OCI-LY7 (cell line): ENCODE measurements at regions not wholly inside any gene's neighbourhood (a gene's known extent, or its start where the extent isn't known, plus 50 kb on each side); places are given as distances from the start of the nearest gene placed in this dataset.

Experiments
- BruUV-seq: library from RNA; stranded (reverse); fragments of 400-500 nt; replicated peaks from 2 replicates; lab custom pipeline; 2021; lab: Mats Ljungman, UMichigan
- CTCF ChIA-PET: fragments of 300-600 bp; sonication (Branson Sonifier 250); formaldehyde crosslinking; loops from one replicate; lab custom pipeline; 2022; ENCODE audit warnings: antibody characterized with exemption; ENCODE audit not compliant: unreplicated experiment; lab: Charles Lee
- POLR2A ChIA-PET: fragments of 300-600 bp; sonication (Branson Sonifier 250); formaldehyde crosslinking; loops from one replicate; lab custom pipeline; 2022; ENCODE audit warnings: antibody characterized with exemption; lab: Charles Lee
- DNase-seq: peaks from one replicate; pipeline ENCODE4 v3.0.0-alpha.2; 2015; ENCODE audit warnings: low spot score
- H2AFZ ChIP-seq: fragments of 200-600 bp; sonication (generic), shearing (Covaris generic); 2 replicates; pipeline ENCODE4 v1.6.1; 2014; ENCODE audit warnings: mild to moderate bottlenecking, antibody characterized with exemption, low read length, moderate library complexity
- H3K27ac ChIP-seq: fragments of 200-600 bp; sonication (generic); 2 replicates; pipeline ENCODE4 v1.5.1; 2014; ENCODE audit warnings: mixed run types, low read depth, mild to moderate bottlenecking, moderate library complexity, low read length, inconsistent platforms; ENCODE audit not compliant: poor library complexity, severe bottlenecking
- H3K36me3 ChIP-seq: fragments of 200-600 bp; sonication (generic); 2 replicates; pipeline ENCODE4 v1.6.1; 2014; ENCODE audit warnings: mild to moderate bottlenecking, antibody characterized with exemption, low read length, moderate library complexity, mixed read lengths; ENCODE audit not compliant: insufficient read depth
- H3K4me1 ChIP-seq: fragments of 200-600 bp; sonication (generic); 2 replicates; pipeline ENCODE4 v1.5.1; 2014; ENCODE audit warnings: mild to moderate bottlenecking, low read length; ENCODE audit not compliant: insufficient read depth, poor library complexity, severe bottlenecking
- H3K4me2 ChIP-seq: fragments of 200-600 bp; sonication (generic); 2 replicates; pipeline ENCODE4 v1.6.1; 2014; ENCODE audit warnings: mild to moderate bottlenecking, low read length
- H3K4me3 ChIP-seq: fragments of 200-600 bp; sonication (generic); 2 replicates; pipeline ENCODE4 v1.5.1; 2014; ENCODE audit warnings: mild to moderate bottlenecking, low read depth, low read length; ENCODE audit not compliant: poor library complexity, severe bottlenecking
- H3K79me2 ChIP-seq: fragments of 200-600 bp; sonication (generic); 2 replicates; pipeline ENCODE4 v1.6.1; 2016; ENCODE audit warnings: low read depth, mild to moderate bottlenecking, low read length, moderate library complexity, mixed read lengths; ENCODE audit not compliant: insufficient read depth
- H3K9me2 ChIP-seq: fragments of 200-600 bp; sonication (generic); 2 replicates; pipeline ENCODE4 v1.6.1; 2016; ENCODE audit warnings: mild to moderate bottlenecking, low read length, mixed read lengths; ENCODE audit not compliant: insufficient read depth
- H3K9me3 ChIP-seq: fragments of 200-600 bp; sonication (generic); 2 replicates; pipeline ENCODE4 v1.6.1; 2014; ENCODE audit warnings: mild to moderate bottlenecking, mixed run types, low read length, mixed read lengths
- H4K20me1 ChIP-seq: fragments of 200-600 bp; sonication (generic); 2 replicates; pipeline ENCODE4 v1.6.1; 2014; ENCODE audit warnings: mild to moderate bottlenecking, antibody characterized with exemption, low read length, moderate library complexity, mixed read lengths; ENCODE audit not compliant: insufficient read depth
- CTCF ChIP-seq: fragments of 200-600 bp; sonication (generic); conservative IDR thresholded peaks from 2 replicates; pipeline ENCODE4 v1.5.1; 2014; ENCODE audit warnings: mild to moderate bottlenecking, antibody characterized with exemption, low read length, moderate library complexity, mixed read lengths
- EZH2phosphoT487 ChIP-seq: fragments of 200-600 bp; sonication (generic); IDR thresholded peaks from 2 replicates; pipeline ENCODE4 v1.6.1; 2018; ENCODE audit warnings: low read depth, borderline replicate concordance, mild to moderate bottlenecking, mixed run types, antibody characterized with exemption, low read length, moderate library complexity, mixed read lengths
- intact Hi-C: fragments of 100-400 bp; cut with micrococcal nuclease; formaldehyde crosslinking; loops from one replicate; pipeline ENCODE4 v1.10.0; 2022; ENCODE audit not compliant: unreplicated experiment

GRCh38 chr7:118843456-118843855 lies 619.0 kb downstream of the ANKRD7 start:
- CTCF ChIA-PET = no interaction called here
- POLR2A ChIA-PET = no interaction called here
- intact Hi-C loops = no loop called here

GRCh38 chr7:118844748-118845147 lies 620.2 kb downstream of the ANKRD7 start:
- Histone ChIP-seq H3K36me3 (no peaks in the 10 kb centered on the region), H3K27ac (no peak overlapping the region), H2AFZ (no peak overlapping the region), H4K20me1 (no peaks in the 10 kb centered on the region), H3K79me2 (no peaks in the 10 kb centered on the region), H3K4me3 (no peak overlapping the region), H3K9me3 (no peaks in the 10 kb centered on the region), H3K4me2 (no peak overlapping the region), H3K9me2 (no peaks in the 10 kb centered on the region), H3K4me1 (no peaks in the 10 kb centered on the region)
- BruUV-seq = no TSS peak
- CTCF ChIA-PET = no interaction called here
- POLR2A ChIA-PET = interaction anchor here (0.9 kb wide), 1 partner anchor 10 kb away, joined by 3 read pairs; no protein-coding TSS in a partner anchor
- no peak for TF ChIP-seq CTCF
- TF ChIP-seq EZH2phosphoT487 = no peak
- DNase-seq = no peak
- intact Hi-C loops = no loop called here

More at GRCh38 chr7:118843456-118843855, 619.0 kb downstream of the ANKRD7 start:
- Histone ChIP-seq H3K36me3 (no peaks in the 10 kb centered on the region), H3K27ac (no peak overlapping the region), H3K79me2 (no peaks in the 10 kb centered on the region), H3K4me2 (no peak overlapping the region), H3K4me1 (no peaks in the 10 kb centered on the region), H2AFZ (no peak overlapping the region), H3K9me3 (no peaks in the 10 kb centered on the region), H3K4me3 (no peak overlapping the region), H3K9me2 (no peaks in the 10 kb centered on the region), H4K20me1 (no peaks in the 10 kb centered on the region)
- BruUV-seq = no TSS peak
- TF ChIP-seq CTCF (no peak), EZH2phosphoT487 (no peak)
- no peak for DNase-seq

GRCh38 chr7:118845791-118846190 lies 621.3 kb downstream of the ANKRD7 start:
- Histone ChIP-seq H3K27ac (no peak overlapping the region), H3K9me3 (no peaks in the 10 kb centered on the region), H3K9me2 (no peaks in the 10 kb centered on the region), H2AFZ (no peak overlapping the region), H3K36me3 (no peaks in the 10 kb centered on the region), H3K4me2 (no peak overlapping the region), H3K4me3 (no peak overlapping the region), H3K79me2 (no peaks in the 10 kb centered on the region), H3K4me1 (no peaks in the 10 kb centered on the region), H4K20me1 (no peaks in the 10 kb centered on the region)
- DNase-seq = no peak
- no TSS peak for BruUV-seq
- CTCF ChIA-PET = no interaction called here
- POLR2A ChIA-PET = interaction anchor here (1.1 kb wide), 1 partner anchor 11 kb away, joined by 3 read pairs; no protein-coding TSS in a partner anchor
- intact Hi-C loops = no loop called here
- TF ChIP-seq CTCF (no peak), EZH2phosphoT487 (no peak)
